ENCODE measurements at regions not wholly inside any gene's neighbourhood (a gene's known extent, or its start where the extent isn't known, plus 50 kb on each side); places are given as distances from the start of the nearest gene placed in this dataset.

- no peak for TF ChIP-seq CTCF (IDR thresholded peaks at IDR 0.05)
- no peak for TF ChIP-seq EZH2 (IDR thresholded peaks at IDR 0.05)
Measured at GRCh38 chr1:199529324-199529723, 498.2 kb upstream of the NR5A2 start.

Measured in neural progenitor cell (in vitro differentiated cells).